HepG2 (cell line): ENCODE measurements at regions not wholly inside any gene's neighbourhood (a gene's known extent, or its start where the extent isn't known, plus 50 kb on each side); places are given as distances from the start of the nearest gene placed in this dataset.

ENCODE experiments used
- NFE2L2 ChIP-seq: fragments of 150-350 bp; IDR thresholded peaks from 2 replicates; pipeline ENCODE4 v1.6.1; 2014; ENCODE audit warnings: low read length
- ZNF709 ChIP-seq: sonication (generic); formaldehyde crosslinking; IDR thresholded peaks from 2 replicates; pipeline ENCODE4 v1.5.0; 2020; ENCODE audit warnings: mild to moderate bottlenecking, missing genetic modification reagents
- ZNF713 ChIP-seq: sonication (generic); formaldehyde crosslinking; IDR thresholded peaks from 2 replicates; pipeline ENCODE4 v1.4.0; 2020; ENCODE audit warnings: mild to moderate bottlenecking, missing genetic modification reagents
- TF ChIP-seq, protein P1 (sequence below): sonication (generic); formaldehyde crosslinking; IDR thresholded peaks from 2 replicates; pipeline ENCODE4 v1.5.0; 2020; ENCODE audit warnings: mild to moderate bottlenecking, missing genetic modification reagents, moderate library complexity

DNA sequence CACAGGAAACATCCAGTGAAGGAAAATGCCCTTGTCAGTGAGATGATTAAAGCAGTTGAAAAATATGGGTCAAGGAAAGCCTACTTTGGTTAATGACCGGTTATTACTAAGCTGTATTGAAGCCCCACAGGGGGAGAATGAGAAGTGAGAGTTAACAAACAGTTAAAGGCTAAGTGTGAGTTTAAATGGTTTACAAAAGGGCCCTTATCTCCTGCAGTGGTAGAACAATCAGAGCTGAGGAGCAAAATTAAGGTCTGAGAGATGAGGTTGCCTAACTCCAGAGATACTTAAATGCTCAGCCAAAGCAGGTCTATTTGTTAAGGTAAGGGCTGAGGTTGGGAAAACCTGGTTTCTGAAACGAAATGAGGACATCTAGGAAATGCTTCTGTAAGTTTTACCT lies 75.1 kb upstream of the FER start:
- TF ChIP-seq NFE2L2 (no peak), ZNF709 (CRISPR knock-in tag) (no peak), ZNF713 (no peak)
- TF ChIP-seq, protein P1, sequence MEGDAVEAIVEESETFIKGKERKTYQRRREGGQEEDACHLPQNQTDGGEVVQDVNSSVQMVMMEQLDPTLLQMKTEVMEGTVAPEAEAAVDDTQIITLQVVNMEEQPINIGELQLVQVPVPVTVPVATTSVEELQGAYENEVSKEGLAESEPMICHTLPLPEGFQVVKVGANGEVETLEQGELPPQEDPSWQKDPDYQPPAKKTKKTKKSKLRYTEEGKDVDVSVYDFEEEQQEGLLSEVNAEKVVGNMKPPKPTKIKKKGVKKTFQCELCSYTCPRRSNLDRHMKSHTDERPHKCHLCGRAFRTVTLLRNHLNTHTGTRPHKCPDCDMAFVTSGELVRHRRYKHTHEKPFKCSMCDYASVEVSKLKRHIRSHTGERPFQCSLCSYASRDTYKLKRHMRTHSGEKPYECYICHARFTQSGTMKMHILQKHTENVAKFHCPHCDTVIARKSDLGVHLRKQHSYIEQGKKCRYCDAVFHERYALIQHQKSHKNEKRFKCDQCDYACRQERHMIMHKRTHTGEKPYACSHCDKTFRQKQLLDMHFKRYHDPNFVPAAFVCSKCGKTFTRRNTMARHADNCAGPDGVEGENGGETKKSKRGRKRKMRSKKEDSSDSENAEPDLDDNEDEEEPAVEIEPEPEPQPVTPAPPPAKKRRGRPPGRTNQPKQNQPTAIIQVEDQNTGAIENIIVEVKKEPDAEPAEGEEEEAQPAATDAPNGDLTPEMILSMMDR, result no peak
